K562 (cell line): ENCODE measurements at regions not wholly inside any gene's neighbourhood (a gene's known extent, or its start where the extent isn't known, plus 50 kb on each side); places are given as distances from the start of the nearest gene placed in this dataset.

Source experiments
- ATAC-seq: fragments of 200-7000 bp; cut with Tn5 transposase; 3 replicates; pipeline ENCODE4 v1.9.1; 2020; ENCODE audit warnings: moderate library complexity
- BruUV-seq: library from RNA; stranded (reverse); fragments of 400-500 nt; replicated peaks from 2 replicates; lab custom pipeline; 2021; lab: Mats Ljungman, UMichigan
- CTCF ChIA-PET: fragments of 300-600 bp; formaldehyde crosslinking; extraction: SDS; loops from one replicate; lab custom pipeline; 2021; ENCODE audit warnings: low intra/inter-chr PET ratio; lab: Yijun Ruan, JAX
- POLR2A ChIA-PET: fragments of 300-600, 350-650 bp; sonication (Branson Sonifier 250); formaldehyde crosslinking; extraction: SDS; loops from one replicate; lab custom pipeline; 2021; ENCODE audit warnings: antibody characterized with exemption, inconsistent platforms; lab: Yijun Ruan, JAX
- DNase-seq, 4 experiments: peaks; one replicate each; pipeline versions ENCODE4 v3.0.0 to v3.0.0-alpha.2; 2011 to 2018; ENCODE audit warnings: low spot score in 3 of 4, mixed read lengths in 3 of 4; ENCODE audit errors: extremely low read depth in 1 of 4
- FAIRE-seq: peaks from 2 replicates; lab custom pipeline; 2011; peaks lifted over from hg19 to GRCh38; lab: Jason Lieb, UNC
- H2AFZ ChIP-seq: 2 replicates; pipeline ENCODE4 v1.6.0; 2011; ENCODE audit warnings: low read depth, low read length, control low read depth, inconsistent platforms
- H3K27ac ChIP-seq: fragments of 200-600 bp; 3 replicates; pipeline ENCODE4 v1.8.0; 2011; ENCODE audit warnings: low read depth, mild to moderate bottlenecking, control low read depth, inconsistent platforms, low read length, moderate library complexity, mixed read lengths; ENCODE audit errors: extremely low read depth
- H3K27me3 ChIP-seq, 2 experiments: fragments of 300-600 bp in 1 of 2; 2 replicates in 1 of 2; 3 replicates in 1 of 2; pipeline versions ENCODE4 v1.6.0 to v1.8.0; 2011; ENCODE audit warnings: inconsistent platforms in 2 of 2, low read length in 2 of 2, mild to moderate bottlenecking in 1 of 2, mixed read lengths in 1 of 2, moderate library complexity in 1 of 2; ENCODE audit not compliant: control insufficient read depth in 2 of 2, insufficient read depth in 2 of 2
- H3K36me3 ChIP-seq: fragments of 300-600 bp; 3 replicates; pipeline ENCODE4 v1.8.0; 2011; ENCODE audit warnings: mild to moderate bottlenecking, low read length, inconsistent platforms; ENCODE audit not compliant: control insufficient read depth, insufficient read depth
- H3K4me1 ChIP-seq, 2 experiments: fragments of 200-600 bp in 1 of 2; replicated peaks in 1 of 2; 2 replicates in 1 of 2; 3 replicates in 1 of 2; pipeline versions ENCODE4 v1.5.1 to v1.8.0; 2011; ENCODE audit warnings: inconsistent platforms in 2 of 2, low read length in 2 of 2, mild to moderate bottlenecking in 1 of 2, mixed read lengths in 1 of 2, moderate library complexity in 1 of 2; ENCODE audit not compliant: control insufficient read depth in 2 of 2, insufficient read depth in 2 of 2
- H3K4me2 ChIP-seq: 2 replicates; pipeline ENCODE4 v1.6.1; 2011; ENCODE audit warnings: low read length, control low read depth, inconsistent platforms, mixed read lengths; ENCODE audit not compliant: insufficient read depth
- H3K4me3 ChIP-seq: fragments of 200-600 bp; sonication (generic), shearing (Covaris generic); 2 replicates; pipeline ENCODE4 v1.5.1; 2016; ENCODE audit warnings: control low read depth, inconsistent platforms
- H3K79me2 ChIP-seq: fragments of 200-600 bp; 3 replicates; pipeline ENCODE4 v1.8.0; 2011; ENCODE audit warnings: low read length, inconsistent platforms; ENCODE audit not compliant: control insufficient read depth, insufficient read depth
- H3K9ac ChIP-seq, 2 experiments: 2 replicates each; pipeline versions ENCODE4 v1.6.0 to v1.6.1; 2011; ENCODE audit warnings: low read depth in 2 of 2, low read length in 2 of 2, control low read depth in 1 of 2, inconsistent platforms in 1 of 2, mild to moderate bottlenecking in 1 of 2, mixed read lengths in 1 of 2; ENCODE audit not compliant: insufficient read depth in 1 of 2
- H3K9me1 ChIP-seq: one replicate; pipeline ENCODE4 v1.6.0; 2011; ENCODE audit warnings: inconsistent platforms, mild to moderate bottlenecking, low read length, moderate library complexity; ENCODE audit not compliant: control insufficient read depth, insufficient read depth
- H3K9me3 ChIP-seq: replicated peaks from 2 replicates; pipeline ENCODE4 v1.5.1; 2011; ENCODE audit warnings: low read depth, low read length, inconsistent platforms; ENCODE audit not compliant: control insufficient read depth, insufficient read depth
- H4K20me1 ChIP-seq: replicated peaks from 2 replicates; pipeline ENCODE4 v1.6.1; 2011; ENCODE audit warnings: low read length, inconsistent platforms, mixed read lengths; ENCODE audit not compliant: control insufficient read depth, insufficient read depth
- CAMTA2 ChIP-seq: fragments of 250-450 bp; sonication (Bioruptor Pico); conservative IDR thresholded peaks from 2 replicates; pipeline ENCODE4 v1.5.1; 2022
- DEAF1 ChIP-seq: fragments of 450-650 bp; formaldehyde crosslinking; IDR thresholded peaks from 2 replicates; pipeline ENCODE4 v1.4.0; 2020; ENCODE audit warnings: mild to moderate bottlenecking, moderate library complexity
- ELK3 ChIP-seq: fragments of 450-650 bp; formaldehyde crosslinking; IDR thresholded peaks from 2 replicates; pipeline ENCODE4 v1.4.0; 2020; ENCODE audit warnings: mild to moderate bottlenecking
- EWSR1 ChIP-seq: fragments of 450-650 bp; IDR thresholded peaks from 2 replicates; pipeline ENCODE4 v1.6.1; 2018; ENCODE audit warnings: borderline replicate concordance, mild to moderate bottlenecking, low read depth, moderate library complexity; ENCODE audit not compliant: partially characterized antibody
- HBP1 ChIP-seq: fragments of 450-650 bp; formaldehyde crosslinking; IDR thresholded peaks from 2 replicates; pipeline ENCODE4 v1.4.0; 2022; ENCODE audit warnings: missing genetic modification characterization
- HDAC8 ChIP-seq: fragments of 450-650 bp; IDR thresholded peaks from 2 replicates; pipeline ENCODE4 v1.6.1; 2016; ENCODE audit warnings: mild to moderate bottlenecking, missing genetic modification characterization, moderate library complexity, missing compliant biosample characterization
- HEY1 ChIP-seq: fragments of 250-450 bp; sonication (Bioruptor Pico); IDR thresholded peaks from 2 replicates; pipeline ENCODE4 v1.5.0; 2020; ENCODE audit warnings: mild to moderate bottlenecking, moderate library complexity, borderline replicate concordance
- HNRNPL ChIP-seq: fragments of 200-400 bp; formaldehyde crosslinking; IDR thresholded peaks from 2 replicates; pipeline ENCODE4 v1.6.1; 2017; ENCODE audit warnings: low read depth, mild to moderate bottlenecking, low read length
- NR2C2 ChIP-seq, 2 experiments: fragments of 200-800 bp in 1 of 2; sonication (Bioruptor generic) in 1 of 2; sonication (generic) in 1 of 2; formaldehyde crosslinking in 1 of 2; IDR thresholded peaks; 2 replicates each; pipeline versions ENCODE4 v1.6.1 to v1.8.0; 2016 to 2022; ENCODE audit warnings: mild to moderate bottlenecking in 1 of 2, missing compliant biosample characterization in 1 of 2, missing genetic modification characterization in 1 of 2, missing genetic modification reagents in 1 of 2
- RCOR1 ChIP-seq, 2 experiments: IDR thresholded peaks; 2 replicates each; pipeline ENCODE4 v1.6.1; 2012; ENCODE audit warnings: low read depth in 2 of 2, low read length in 2 of 2, borderline replicate concordance in 1 of 2, improper control_type of control experiment in 1 of 2
- SNRNP70 ChIP-seq: fragments of 200-400 bp; formaldehyde crosslinking; optimal IDR thresholded peaks from 2 replicates; pipeline ENCODE3; 2017; ENCODE audit warnings: low read depth, low read length
- SPI1 ChIP-seq: IDR thresholded peaks from 2 replicates; pipeline ENCODE4 v1.6.1; 2011; ENCODE audit warnings: low read depth, low read length, control low read depth, borderline replicate concordance
- TSHZ1 ChIP-seq: fragments of 250-450 bp; sonication (Bioruptor Pico); IDR thresholded peaks from 2 replicates; pipeline ENCODE4 v1.4.0; 2020; ENCODE audit warnings: mild to moderate bottlenecking, moderate library complexity
- ZKSCAN3 ChIP-seq: fragments of 250-450 bp; sonication (Bioruptor Pico); IDR thresholded peaks from 2 replicates; pipeline ENCODE4 v1.4.0; 2020
- ZNF282 ChIP-seq: sonication (generic); formaldehyde crosslinking; IDR thresholded peaks from 2 replicates; pipeline ENCODE4 v1.8.1; 2023; ENCODE audit warnings: missing genetic modification reagents
- ZNF347 ChIP-seq: fragments of 450-650 bp; formaldehyde crosslinking; IDR thresholded peaks from 2 replicates; pipeline ENCODE4 v1.4.0; 2020; ENCODE audit warnings: low read depth, mild to moderate bottlenecking, moderate library complexity
- WGBS: fragments of 100-300 bp; shearing (Covaris generic); methylation state at CpG from one replicate; pipeline ENCODE4 v1.1.6; 2016; ENCODE audit warnings: low coverage, mixed read lengths; ENCODE audit not compliant: insufficient coverage; ENCODE audit errors: missing lambda C conversion rate; 5-methylcytosine and 5-hydroxymethylcytosine counted together
- in situ Hi-C: fragments of 300-500 bp; cut with MboI; formaldehyde crosslinking; loops from 4 replicates; pipeline ENCODE4 v1.15.0; 2018; ENCODE audit warnings: inconsistent platforms, mixed read lengths
- intact Hi-C: fragments of 100-400 bp; cut with micrococcal nuclease; formaldehyde crosslinking; loops from 2 replicates; pipeline ENCODE4 v1.14.2; 2022

GRCh38 chr1:213884402-213884801 lies 103.4 kb upstream of the PROX1 start:
- no peaks in the 10 kb centered on the region for H3K4me1 ChIP-seq
- no peak overlapping the region for H3K9ac ChIP-seq
- no peaks in the 10 kb centered on the region for H3K79me2 ChIP-seq
- no peaks in the 10 kb centered on the region for H3K9me1 ChIP-seq
- no peak overlapping the region for H3K4me2 ChIP-seq
- H3K9me3 ChIP-seq: no peaks in the 10 kb centered on the region
- in situ Hi-C loops (no loop called here), intact Hi-C loops (no loop called here)
- H2AFZ ChIP-seq: no peak overlapping the region
- ChIA-PET POLR2A (interaction anchor here (0.9 kb wide), 1 partner anchor 47 kb away, joined by 3 read pairs; no protein-coding TSS in a partner anchor), CTCF (no interaction called here)
- H3K36me3 ChIP-seq: no peaks in the 10 kb centered on the region
- no TSS peak for BruUV-seq
- ATAC-seq: no peak
- H3K27me3 ChIP-seq: no peaks in the 10 kb centered on the region
- no peak overlapping the region for H3K27ac ChIP-seq
- 0% methylated on average over 1 of the region's 1 CpG for WGBS
- no peak for FAIRE-seq
- H4K20me1 ChIP-seq: no peaks in the 10 kb centered on the region
- no peak for DNase-seq
- H3K4me3 ChIP-seq: no peak overlapping the region
- TF ChIP-seq HDAC8 (tag): no peak
- no peak for TF ChIP-seq EWSR1
- no peak for TF ChIP-seq ELK3 (CRISPR knock-in tag)
- TF ChIP-seq HNRNPL: no peak
- no peak for TF ChIP-seq DEAF1 (CRISPR knock-in tag)
- no peak for TF ChIP-seq SPI1
- TF ChIP-seq HBP1 (CRISPR knock-in tag): no peak
- no peak for TF ChIP-seq CAMTA2 (CRISPR knock-in tag)
- no peak for TF ChIP-seq HEY1 (CRISPR knock-in tag)
- TF ChIP-seq ZNF282 (CRISPR knock-in tag): no peak
- no peak for TF ChIP-seq NR2C2 (CRISPR knock-in tag; IDR thresholded peaks at IDR 0.05)
- no peak for TF ChIP-seq NR2C2 (tag; IDR thresholded peaks at IDR 0.05)
- TF ChIP-seq ZNF347: no peak
- no peak for TF ChIP-seq RCOR1 (IDR thresholded peaks at IDR 0.05; ENCODE audit: borderline replicate concordance in 1 of 2, low read depth in 2 of 2, low read length in 2 of 2)
- TF ChIP-seq SNRNP70: no peak
- no peak for TF ChIP-seq TSHZ1 (CRISPR knock-in tag)
- no peak for TF ChIP-seq ZKSCAN3 (CRISPR knock-in tag)
